ENCODE measurements at regions not wholly inside any gene's neighbourhood (a gene's known extent, or its start where the extent isn't known, plus 50 kb on each side); places are given as distances from the start of the nearest gene placed in this dataset.

DNA sequence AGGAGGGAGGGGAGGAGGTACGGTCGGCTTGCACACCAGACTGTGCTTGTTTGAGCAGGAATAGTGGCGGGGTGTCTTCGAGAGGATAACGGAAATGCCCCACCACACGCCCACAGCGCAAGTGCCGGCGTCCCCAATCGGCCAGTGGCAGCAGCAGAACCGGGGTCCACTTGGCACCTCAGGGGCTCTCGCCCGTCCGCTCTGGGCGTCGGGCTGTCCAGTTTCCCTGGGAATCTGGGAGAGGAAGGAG is 53.7 kb downstream of the CCDC54 start (continued):
- TF ChIP-seq BACH2 (CRISPR knock-in tag; IDR thresholded peaks at IDR 0.05; ENCODE audit: borderline replicate concordance): no peak
- no peak for TF ChIP-seq ZC3H10 (CRISPR knock-in tag; IDR thresholded peaks at IDR 0.05)
- no peak for TF ChIP-seq TOX (CRISPR knock-in tag; IDR thresholded peaks at IDR 0.05; ENCODE audit: borderline replicate concordance)
- no peak for TF ChIP-seq RARB (CRISPR knock-in tag; IDR thresholded peaks at IDR 0.05)
- no peak for TF ChIP-seq ZFP30 (CRISPR knock-in tag; IDR thresholded peaks at IDR 0.05)

DNA sequence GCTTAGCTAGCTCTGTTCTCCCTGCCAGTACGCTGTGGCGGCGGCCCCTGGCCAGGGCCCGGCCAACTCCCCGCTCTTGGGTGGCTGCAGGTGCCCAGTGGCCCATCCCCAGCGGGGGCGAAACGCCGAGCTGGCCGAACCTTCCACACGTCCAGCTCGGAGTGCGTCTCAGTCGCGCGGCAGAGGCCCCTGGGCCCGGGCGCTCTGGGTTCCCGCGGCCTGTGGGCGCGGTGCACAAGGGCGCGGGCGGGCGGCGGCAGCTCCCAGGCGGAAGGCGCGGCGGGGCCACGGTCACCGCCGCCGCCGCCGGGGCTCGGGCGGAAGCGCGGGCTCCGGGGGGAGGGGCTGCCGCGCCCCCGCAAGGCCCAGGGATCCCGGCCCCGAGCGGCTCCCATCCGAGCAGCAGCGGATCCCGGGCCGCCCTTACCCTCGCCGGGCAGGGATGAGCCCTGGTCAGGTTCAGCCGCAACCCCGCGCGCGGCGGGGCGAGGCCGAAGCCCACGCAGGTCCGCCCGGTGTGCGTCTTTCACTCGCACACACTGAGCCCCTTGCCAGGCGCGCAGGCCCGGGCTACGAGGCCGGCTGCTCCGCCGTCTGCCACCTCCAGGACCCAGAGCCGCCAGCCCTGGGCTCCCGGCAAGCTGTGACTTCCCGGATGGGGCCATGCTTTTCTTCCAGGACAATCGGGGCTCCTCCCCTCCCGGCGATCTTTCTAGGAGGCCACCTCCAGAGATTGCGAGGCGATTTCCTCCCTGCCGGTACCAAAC is 54.2 kb downstream of the CCDC54 start:
- ATAC-seq: peak; percentile 88
- TF ChIP-seq ESRRG (CRISPR knock-in tag; IDR thresholded peaks at IDR 0.05) (no peak), ARNTL (CRISPR knock-in tag; IDR thresholded peaks at IDR 0.05; ENCODE audit: borderline replicate concordance, low read depth) (no peak), ZC3H10 (CRISPR knock-in tag; IDR thresholded peaks at IDR 0.05) (no peak), CSDC2 (CRISPR knock-in tag; IDR thresholded peaks at IDR 0.05) (no peak), ZNF8 (CRISPR knock-in tag; IDR thresholded peaks at IDR 0.05) (no peak), TCF4 (CRISPR knock-in tag; IDR thresholded peaks at IDR 0.05; ENCODE audit: borderline replicate concordance) (no peak), BACH2 (CRISPR knock-in tag; IDR thresholded peaks at IDR 0.05; ENCODE audit: borderline replicate concordance) (no peak), ZFP3 (CRISPR knock-in tag; IDR thresholded peaks at IDR 0.05) (no peak), ISL1 (CRISPR knock-in tag; IDR thresholded peaks at IDR 0.05) (no peak), PPARA (CRISPR knock-in tag; IDR thresholded peaks at IDR 0.05; ENCODE audit: borderline replicate concordance) (no peak), ZFP30 (CRISPR knock-in tag; IDR thresholded peaks at IDR 0.05) (no peak), SNAI2 (CRISPR knock-in tag; IDR thresholded peaks at IDR 0.05) (no peak), GLIS3 (CRISPR knock-in tag; IDR thresholded peaks at IDR 0.05) (no peak; the same call in 1 of the 2 replicates), OSR1 (CRISPR knock-in tag; IDR thresholded peaks at IDR 0.05) (no peak)
- TF ChIP-seq, protein P1, sequence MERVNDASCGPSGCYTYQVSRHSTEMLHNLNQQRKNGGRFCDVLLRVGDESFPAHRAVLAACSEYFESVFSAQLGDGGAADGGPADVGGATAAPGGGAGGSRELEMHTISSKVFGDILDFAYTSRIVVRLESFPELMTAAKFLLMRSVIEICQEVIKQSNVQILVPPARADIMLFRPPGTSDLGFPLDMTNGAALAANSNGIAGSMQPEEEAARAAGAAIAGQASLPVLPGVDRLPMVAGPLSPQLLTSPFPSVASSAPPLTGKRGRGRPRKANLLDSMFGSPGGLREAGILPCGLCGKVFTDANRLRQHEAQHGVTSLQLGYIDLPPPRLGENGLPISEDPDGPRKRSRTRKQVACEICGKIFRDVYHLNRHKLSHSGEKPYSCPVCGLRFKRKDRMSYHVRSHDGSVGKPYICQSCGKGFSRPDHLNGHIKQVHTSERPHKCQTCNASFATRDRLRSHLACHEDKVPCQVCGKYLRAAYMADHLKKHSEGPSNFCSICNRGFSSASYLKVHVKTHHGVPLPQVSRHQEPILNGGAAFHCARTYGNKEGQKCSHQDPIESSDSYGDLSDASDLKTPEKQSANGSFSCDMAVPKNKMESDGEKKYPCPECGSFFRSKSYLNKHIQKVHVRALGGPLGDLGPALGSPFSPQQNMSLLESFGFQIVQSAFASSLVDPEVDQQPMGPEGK (CRISPR knock-in tag; IDR thresholded peaks at IDR 0.05; ENCODE audit: borderline replicate concordance): no peak
- TF ChIP-seq, protein P2, sequence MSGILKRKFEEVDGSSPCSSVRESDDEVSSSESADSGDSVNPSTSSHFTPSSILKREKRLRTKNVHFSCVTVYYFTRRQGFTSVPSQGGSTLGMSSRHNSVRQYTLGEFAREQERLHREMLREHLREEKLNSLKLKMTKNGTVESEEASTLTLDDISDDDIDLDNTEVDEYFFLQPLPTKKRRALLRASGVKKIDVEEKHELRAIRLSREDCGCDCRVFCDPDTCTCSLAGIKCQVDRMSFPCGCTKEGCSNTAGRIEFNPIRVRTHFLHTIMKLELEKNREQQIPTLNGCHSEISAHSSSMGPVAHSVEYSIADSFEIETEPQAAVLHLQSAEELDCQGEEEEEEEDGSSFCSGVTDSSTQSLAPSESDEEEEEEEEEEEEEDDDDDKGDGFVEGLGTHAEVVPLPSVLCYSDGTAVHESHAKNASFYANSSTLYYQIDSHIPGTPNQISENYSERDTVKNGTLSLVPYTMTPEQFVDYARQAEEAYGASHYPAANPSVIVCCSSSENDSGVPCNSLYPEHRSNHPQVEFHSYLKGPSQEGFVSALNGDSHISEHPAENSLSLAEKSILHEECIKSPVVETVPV (CRISPR knock-in tag; IDR thresholded peaks at IDR 0.05): no peak

DNA sequence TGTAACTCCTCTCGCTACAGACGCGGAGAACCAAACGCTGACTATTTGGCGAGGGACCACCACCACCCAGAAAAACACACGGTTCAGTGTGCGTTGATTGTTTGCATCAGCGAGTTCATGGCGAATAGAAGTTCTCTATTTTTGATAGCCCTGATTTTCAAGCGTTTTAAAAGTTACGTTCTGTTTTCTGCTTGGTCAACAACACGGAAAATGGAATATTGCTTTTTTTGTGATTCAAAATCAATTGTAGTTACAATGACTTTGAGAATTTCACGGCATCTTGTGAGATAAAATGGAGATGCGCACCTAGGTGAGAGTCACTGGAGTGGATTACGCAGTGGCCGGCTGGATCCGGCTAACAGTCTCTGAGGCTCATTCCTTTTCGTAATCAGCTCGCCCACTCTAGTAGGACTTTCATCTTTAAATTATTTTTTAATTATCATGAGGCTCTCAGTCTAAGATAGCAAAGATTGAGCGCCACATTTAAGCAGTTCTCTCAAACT is 54.8 kb downstream of the CCDC54 start:
- TF ChIP-seq, protein P1 (CRISPR knock-in tag; IDR thresholded peaks at IDR 0.05; ENCODE audit: borderline replicate concordance): no peak
- TF ChIP-seq RARB (CRISPR knock-in tag; IDR thresholded peaks at IDR 0.05) (no peak), ZFP30 (CRISPR knock-in tag; IDR thresholded peaks at IDR 0.05) (no peak), TOX (CRISPR knock-in tag; IDR thresholded peaks at IDR 0.05; ENCODE audit: borderline replicate concordance) (no peak), GLIS3 (CRISPR knock-in tag; IDR thresholded peaks at IDR 0.05) (no peak), ARNTL (CRISPR knock-in tag; IDR thresholded peaks at IDR 0.05; ENCODE audit: borderline replicate concordance, low read depth) (no peak), ZNF8 (CRISPR knock-in tag; IDR thresholded peaks at IDR 0.05) (no peak), BACH2 (CRISPR knock-in tag; IDR thresholded peaks at IDR 0.05; ENCODE audit: borderline replicate concordance) (no peak), OSR1 (CRISPR knock-in tag; IDR thresholded peaks at IDR 0.05) (no peak), ZFP3 (CRISPR knock-in tag; IDR thresholded peaks at IDR 0.05) (no peak), SNAI2 (CRISPR knock-in tag; IDR thresholded peaks at IDR 0.05) (no peak), PPARA (CRISPR knock-in tag; IDR thresholded peaks at IDR 0.05; ENCODE audit: borderline replicate concordance) (no peak), ISL1 (CRISPR knock-in tag; IDR thresholded peaks at IDR 0.05) (no peak)
- TF ChIP-seq, protein P3, sequence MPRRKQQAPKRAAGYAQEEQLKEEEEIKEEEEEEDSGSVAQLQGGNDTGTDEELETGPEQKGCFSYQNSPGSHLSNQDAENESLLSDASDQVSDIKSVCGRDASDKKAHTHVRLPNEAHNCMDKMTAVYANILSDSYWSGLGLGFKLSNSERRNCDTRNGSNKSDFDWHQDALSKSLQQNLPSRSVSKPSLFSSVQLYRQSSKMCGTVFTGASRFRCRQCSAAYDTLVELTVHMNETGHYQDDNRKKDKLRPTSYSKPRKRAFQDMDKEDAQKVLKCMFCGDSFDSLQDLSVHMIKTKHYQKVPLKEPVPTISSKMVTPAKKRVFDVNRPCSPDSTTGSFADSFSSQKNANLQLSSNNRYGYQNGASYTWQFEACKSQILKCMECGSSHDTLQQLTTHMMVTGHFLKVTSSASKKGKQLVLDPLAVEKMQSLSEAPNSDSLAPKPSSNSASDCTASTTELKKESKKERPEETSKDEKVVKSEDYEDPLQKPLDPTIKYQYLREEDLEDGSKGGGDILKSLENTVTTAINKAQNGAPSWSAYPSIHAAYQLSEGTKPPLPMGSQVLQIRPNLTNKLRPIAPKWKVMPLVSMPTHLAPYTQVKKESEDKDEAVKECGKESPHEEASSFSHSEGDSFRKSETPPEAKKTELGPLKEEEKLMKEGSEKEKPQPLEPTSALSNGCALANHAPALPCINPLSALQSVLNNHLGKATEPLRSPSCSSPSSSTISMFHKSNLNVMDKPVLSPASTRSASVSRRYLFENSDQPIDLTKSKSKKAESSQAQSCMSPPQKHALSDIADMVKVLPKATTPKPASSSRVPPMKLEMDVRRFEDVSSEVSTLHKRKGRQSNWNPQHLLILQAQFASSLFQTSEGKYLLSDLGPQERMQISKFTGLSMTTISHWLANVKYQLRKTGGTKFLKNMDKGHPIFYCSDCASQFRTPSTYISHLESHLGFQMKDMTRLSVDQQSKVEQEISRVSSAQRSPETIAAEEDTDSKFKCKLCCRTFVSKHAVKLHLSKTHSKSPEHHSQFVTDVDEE (CRISPR knock-in tag; IDR thresholded peaks at IDR 0.05): no peak
- TF ChIP-seq, protein P4, sequence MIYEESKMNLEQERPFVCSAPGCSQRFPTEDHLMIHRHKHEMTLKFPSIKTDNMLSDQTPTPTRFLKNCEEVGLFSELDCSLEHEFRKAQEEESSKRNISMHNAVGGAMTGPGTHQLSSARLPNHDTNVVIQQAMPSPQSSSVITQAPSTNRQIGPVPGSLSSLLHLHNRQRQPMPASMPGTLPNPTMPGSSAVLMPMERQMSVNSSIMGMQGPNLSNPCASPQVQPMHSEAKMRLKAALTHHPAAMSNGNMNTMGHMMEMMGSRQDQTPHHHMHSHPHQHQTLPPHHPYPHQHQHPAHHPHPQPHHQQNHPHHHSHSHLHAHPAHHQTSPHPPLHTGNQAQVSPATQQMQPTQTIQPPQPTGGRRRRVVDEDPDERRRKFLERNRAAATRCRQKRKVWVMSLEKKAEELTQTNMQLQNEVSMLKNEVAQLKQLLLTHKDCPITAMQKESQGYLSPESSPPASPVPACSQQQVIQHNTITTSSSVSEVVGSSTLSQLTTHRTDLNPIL (CRISPR knock-in tag; IDR thresholded peaks at IDR 0.05; ENCODE audit: low read depth): no peak
- TF ChIP-seq, protein P5, sequence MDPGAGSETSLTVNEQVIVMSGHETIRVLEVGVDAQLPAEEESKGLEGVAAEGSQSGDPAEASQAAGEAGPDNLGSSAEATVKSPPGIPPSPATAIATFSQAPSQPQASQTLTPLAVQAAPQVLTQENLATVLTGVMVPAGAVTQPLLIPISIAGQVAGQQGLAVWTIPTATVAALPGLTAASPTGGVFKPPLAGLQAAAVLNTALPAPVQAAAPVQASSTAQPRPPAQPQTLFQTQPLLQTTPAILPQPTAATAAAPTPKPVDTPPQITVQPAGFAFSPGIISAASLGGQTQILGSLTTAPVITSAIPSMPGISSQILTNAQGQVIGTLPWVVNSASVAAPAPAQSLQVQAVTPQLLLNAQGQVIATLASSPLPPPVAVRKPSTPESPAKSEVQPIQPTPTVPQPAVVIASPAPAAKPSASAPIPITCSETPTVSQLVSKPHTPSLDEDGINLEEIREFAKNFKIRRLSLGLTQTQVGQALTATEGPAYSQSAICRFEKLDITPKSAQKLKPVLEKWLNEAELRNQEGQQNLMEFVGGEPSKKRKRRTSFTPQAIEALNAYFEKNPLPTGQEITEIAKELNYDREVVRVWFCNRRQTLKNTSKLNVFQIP (CRISPR knock-in tag; IDR thresholded peaks at IDR 0.05; ENCODE audit: borderline replicate concordance, low read depth): no peak
- peak; percentile 55 for ATAC-seq

All from SK-N-SH treated with all-trans-retinoic acid at 6 μM for 48 hours (cell line).